Adipocyte (in vitro differentiated cells): ENCODE measurements at regions not wholly inside any gene's neighbourhood (a gene's known extent, or its start where the extent isn't known, plus 50 kb on each side); places are given as distances from the start of the nearest gene placed in this dataset.

Source experiments
- DNase-seq: peaks from one replicate; pipeline ENCODE4 v3.0.0-alpha.2; 2015; ENCODE audit warnings: low read depth
- H3K27me3 ChIP-seq: replicated peaks from 2 replicates; pipeline ENCODE4 v1.7.0; 2013; ENCODE audit warnings: mild to moderate bottlenecking, low read length, moderate library complexity; ENCODE audit not compliant: control insufficient read depth, insufficient read depth
- H3K36me3 ChIP-seq: 2 replicates; pipeline ENCODE4 v1.7.0; 2013; ENCODE audit warnings: low read length, mild to moderate bottlenecking, moderate library complexity; ENCODE audit not compliant: control insufficient read depth, insufficient read depth, severe bottlenecking
- H3K4me1 ChIP-seq: 2 replicates; pipeline ENCODE4 v1.7.0; 2013; ENCODE audit warnings: mild to moderate bottlenecking, low read length, moderate library complexity; ENCODE audit not compliant: control insufficient read depth, insufficient read depth
- H3K4me3 ChIP-seq: 2 replicates; pipeline ENCODE4 v1.7.0; 2013; ENCODE audit warnings: mild to moderate bottlenecking, low read length, moderate library complexity
- H3K9ac ChIP-seq: 2 replicates; pipeline ENCODE4 v1.7.0; 2013; ENCODE audit warnings: mild to moderate bottlenecking, low read length, moderate library complexity
- H3K9me3 ChIP-seq: 2 replicates; pipeline ENCODE4 v1.7.0; 2013; ENCODE audit warnings: mild to moderate bottlenecking, low read length, moderate library complexity; ENCODE audit not compliant: control insufficient read depth

DNA sequence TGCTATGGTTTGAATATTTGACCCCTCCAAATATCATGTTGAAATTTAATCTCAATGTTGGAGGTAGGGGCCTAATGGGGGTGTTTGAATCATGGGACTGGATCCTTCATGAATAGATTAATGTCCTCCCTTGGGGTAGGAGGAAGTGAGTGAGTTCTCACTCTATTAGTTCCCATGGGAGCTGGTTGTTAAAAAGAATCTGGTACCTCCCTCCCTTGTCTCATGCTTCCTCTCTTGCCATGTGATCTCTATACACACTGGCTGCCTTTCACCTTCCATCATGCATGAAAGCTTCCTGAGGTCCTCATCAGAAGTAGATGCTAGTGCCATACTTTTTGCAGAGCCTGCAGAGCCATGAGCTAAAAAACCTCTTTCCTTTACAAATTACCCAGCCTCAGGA lies 177.7 kb upstream of the MCTP2 start:
- Histone ChIP-seq H3K27me3 (no peaks in the 10 kb centered on the region), H3K9ac (no peak overlapping the region), H3K36me3 (no peaks in the 10 kb centered on the region), H3K4me1 (peaks cover 11% of the 10 kb centered on the region), H3K9me3 (no peaks in the 10 kb centered on the region), H3K4me3 (no peak overlapping the region)
- no peak for DNase-seq

DNA sequence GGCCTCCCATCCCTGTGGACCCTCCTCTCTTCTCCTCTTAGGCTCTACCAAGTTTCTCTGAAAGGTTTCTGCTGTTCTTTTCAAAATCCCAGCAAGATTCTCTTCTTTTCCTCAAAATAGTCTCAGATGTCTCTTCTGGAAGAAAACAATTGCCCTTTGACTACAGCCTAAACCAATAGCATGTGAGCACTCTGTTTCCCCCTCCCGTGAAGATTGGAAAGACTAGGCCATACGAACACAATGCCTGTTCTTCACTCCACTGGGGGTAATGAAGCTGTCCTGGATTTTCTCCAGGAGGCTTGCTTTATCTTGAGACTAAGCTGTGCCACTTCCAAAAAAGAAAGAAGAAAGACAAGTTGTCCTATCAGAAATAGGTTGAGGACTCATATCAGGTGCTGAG lies 178.7 kb upstream of the MCTP2 start:
- Histone ChIP-seq H3K27me3 (no peaks in the 10 kb centered on the region), H3K9me3 (no peaks in the 10 kb centered on the region), H3K9ac (no peak overlapping the region), H3K4me1 (peaks cover 11% of the 10 kb centered on the region), H3K36me3 (no peaks in the 10 kb centered on the region), H3K4me3 (no peak overlapping the region)
- DNase-seq = no peak

GRCh38 chr15:94047566-94047965 lies 183.8 kb upstream of the MCTP2 start:
- H3K36me3 ChIP-seq = no peaks in the 10 kb centered on the region
- no peak overlapping the region for H3K4me3 ChIP-seq
- peaks cover 3% of the 10 kb centered on the region for H3K4me1 ChIP-seq
- H3K27me3 ChIP-seq = no peaks in the 10 kb centered on the region
- DNase-seq = no peak
- no peak overlapping the region for H3K9ac ChIP-seq
- H3K9me3 ChIP-seq = no peaks in the 10 kb centered on the region

- Histone ChIP-seq H3K27me3 (no peaks in the 10 kb centered on the region), H3K4me3 (no peak overlapping the region), H3K9ac (no peak overlapping the region), H3K4me1 (peaks cover 3% of the 10 kb centered on the region), H3K36me3 (no peaks in the 10 kb centered on the region), H3K9me3 (no peaks in the 10 kb centered on the region)
- no peak for DNase-seq
These were observed 189.0 kb upstream of the MCTP2 start for GRCh38 chr15:94042180-94042928.

DNA sequence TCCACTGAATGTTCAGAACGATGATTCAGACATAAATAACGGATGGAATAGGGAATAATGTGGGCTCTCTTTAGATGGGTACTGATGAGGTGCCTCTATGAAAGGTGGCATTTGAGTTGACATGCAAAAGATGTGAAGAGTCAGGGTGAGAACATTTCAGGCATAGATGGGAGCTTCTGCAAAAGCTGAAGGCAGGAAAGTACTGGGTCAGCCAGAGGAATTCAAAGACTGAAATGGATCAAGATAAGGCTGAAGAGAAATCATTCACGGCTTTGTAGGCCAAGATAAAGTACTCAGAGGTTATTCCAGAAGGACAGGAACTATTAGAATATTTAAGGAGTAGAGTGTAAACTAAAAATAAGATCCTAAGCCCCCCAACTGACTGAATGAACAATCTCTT lies 189.6 kb upstream of the MCTP2 start:
- Histone ChIP-seq H3K4me1 (no peaks in the 10 kb centered on the region), H3K4me3 (no peak overlapping the region), H3K9ac (no peak overlapping the region), H3K36me3 (no peaks in the 10 kb centered on the region), H3K9me3 (no peaks in the 10 kb centered on the region), H3K27me3 (no peaks in the 10 kb centered on the region)
- DNase-seq = no peak

GRCh38 chr15:94040541-94041248 lies 190.7 kb upstream of the MCTP2 start:
- Histone ChIP-seq H3K27me3 (no peaks in the 10 kb centered on the region), H3K4me3 (no peak overlapping the region), H3K9me3 (no peaks in the 10 kb centered on the region), H3K36me3 (no peaks in the 10 kb centered on the region), H3K9ac (no peak overlapping the region), H3K4me1 (no peaks in the 10 kb centered on the region)
- no peak for DNase-seq

- DNase-seq = no peak
- Histone ChIP-seq H3K4me3 (no peak overlapping the region), H3K4me1 (peaks cover 6% of the 10 kb centered on the region), H3K36me3 (no peaks in the 10 kb centered on the region), H3K9me3 (no peaks in the 10 kb centered on the region), H3K27me3 (no peaks in the 10 kb centered on the region), H3K9ac (no peak overlapping the region)
These were observed 195.2 kb upstream of the MCTP2 start for GRCh38 chr15:94036156-94036555.

DNA sequence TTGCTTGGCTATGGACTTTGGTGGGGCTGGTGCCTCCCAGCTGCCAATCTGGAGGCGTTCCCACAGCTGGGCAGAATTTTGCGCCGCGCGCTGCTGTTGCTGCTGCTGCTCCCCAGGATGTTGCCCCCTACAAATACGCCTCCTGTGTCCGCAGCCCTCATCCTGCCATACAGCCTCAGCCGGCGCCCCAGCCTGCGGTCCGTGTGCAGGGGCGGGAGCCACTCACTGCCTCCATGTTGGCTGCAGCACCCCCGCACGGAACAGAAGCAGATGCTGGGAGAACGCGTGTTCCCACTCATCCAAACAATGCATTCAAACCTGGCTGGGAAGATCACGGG lies 197.7 kb upstream of the MCTP2 start:
- no peak for DNase-seq
- H3K4me3 ChIP-seq = no peak overlapping the region
- no peak overlapping the region for H3K9ac ChIP-seq
- H3K9me3 ChIP-seq = no peaks in the 10 kb centered on the region
- H3K4me1 ChIP-seq = peaks cover 6% of the 10 kb centered on the region
- no peaks in the 10 kb centered on the region for H3K27me3 ChIP-seq
- H3K36me3 ChIP-seq = no peaks in the 10 kb centered on the region

GRCh38 chr15:94033014-94033682 lies 198.2 kb upstream of the MCTP2 start:
- no peak overlapping the region for H3K9ac ChIP-seq
- H3K27me3 ChIP-seq = no peaks in the 10 kb centered on the region
- DNase-seq = no peak
- no peaks in the 10 kb centered on the region for H3K9me3 ChIP-seq
- peaks cover 6% of the 10 kb centered on the region for H3K4me1 ChIP-seq
- H3K36me3 ChIP-seq = no peaks in the 10 kb centered on the region
- H3K4me3 ChIP-seq = no peak overlapping the region

DNA sequence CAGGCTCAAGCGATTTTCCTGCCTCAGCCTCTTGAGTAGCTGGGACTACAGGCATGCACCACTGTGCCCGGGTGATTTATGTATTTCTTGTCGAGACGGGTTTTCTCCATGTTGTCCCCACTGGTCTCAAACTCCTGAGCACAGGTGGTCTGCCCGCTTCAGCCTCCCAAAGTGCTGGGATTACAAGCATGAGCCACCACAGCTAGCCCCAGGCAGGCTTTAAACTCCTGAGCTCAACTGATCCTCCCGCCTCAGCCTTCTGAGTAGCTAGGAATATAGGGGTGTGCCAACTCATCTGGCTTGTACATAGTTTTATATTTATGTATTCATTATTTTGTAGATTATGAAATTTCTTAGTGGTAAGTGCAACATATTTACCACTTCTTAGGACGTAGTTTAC lies 198.8 kb upstream of the MCTP2 start:
- peaks cover 6% of the 10 kb centered on the region for H3K4me1 ChIP-seq
- H3K9me3 ChIP-seq = no peaks in the 10 kb centered on the region
- H3K4me3 ChIP-seq = no peak overlapping the region
- H3K36me3 ChIP-seq = no peaks in the 10 kb centered on the region
- no peak for DNase-seq
- H3K27me3 ChIP-seq = no peaks in the 10 kb centered on the region
- no peak overlapping the region for H3K9ac ChIP-seq

- H3K27me3 ChIP-seq = no peaks in the 10 kb centered on the region
- no peak overlapping the region for H3K4me3 ChIP-seq
- H3K4me1 ChIP-seq = peaks cover 13% of the 10 kb centered on the region
- H3K9ac ChIP-seq = no peak overlapping the region
- no peak for DNase-seq
- H3K36me3 ChIP-seq = no peaks in the 10 kb centered on the region
- H3K9me3 ChIP-seq = no peaks in the 10 kb centered on the region
These were observed 200.3 kb upstream of the MCTP2 start for GRCh38 chr15:94031072-94031471.
